ENCODE measurements at regions not wholly inside any gene's neighbourhood (a gene's known extent, or its start where the extent isn't known, plus 50 kb on each side); places are given as distances from the start of the nearest gene placed in this dataset.
"Not testable (repeated sequence)": the region's sequence is repeated elsewhere in the genome, so short reads cannot be mapped to it uniquely, and the experiment has no call there.

DNA sequence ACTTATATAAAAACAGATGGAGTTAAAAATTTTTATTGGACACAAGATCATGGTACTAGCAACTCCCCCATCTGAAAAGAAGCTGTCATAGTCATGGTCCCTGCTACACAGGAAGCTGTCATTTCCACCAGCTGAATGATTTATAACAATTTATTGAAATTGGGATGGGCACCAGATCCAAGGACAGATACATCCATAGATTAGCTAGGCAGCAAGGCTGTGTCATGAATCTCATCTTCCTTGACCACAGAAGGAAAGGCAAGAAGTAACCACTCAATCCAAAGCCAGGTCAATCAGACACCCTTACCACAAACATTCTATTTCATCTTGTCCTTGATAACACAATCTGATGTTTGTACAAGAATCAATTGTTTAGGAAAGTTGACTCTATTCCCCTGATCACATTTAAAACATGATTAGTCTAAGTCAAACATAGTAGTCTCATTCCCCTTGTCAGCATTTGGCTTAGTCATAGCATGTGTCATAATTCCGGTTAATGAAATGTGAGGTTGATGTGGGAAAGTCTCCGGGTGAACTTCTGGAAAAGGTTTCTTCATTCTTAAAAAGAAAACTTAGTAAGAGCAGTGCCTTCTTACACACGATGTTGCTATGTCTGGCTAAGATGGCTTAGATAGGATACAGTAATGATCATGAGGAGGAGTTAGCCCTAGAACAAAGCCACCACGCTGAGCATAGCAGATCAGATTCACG lies 462.6 kb upstream of the PAPPA start (continued):
- TF ChIP-seq ELF4 (CRISPR knock-in tag; IDR thresholded peaks at IDR 0.05; ENCODE audit: low read depth), result no peak

DNA sequence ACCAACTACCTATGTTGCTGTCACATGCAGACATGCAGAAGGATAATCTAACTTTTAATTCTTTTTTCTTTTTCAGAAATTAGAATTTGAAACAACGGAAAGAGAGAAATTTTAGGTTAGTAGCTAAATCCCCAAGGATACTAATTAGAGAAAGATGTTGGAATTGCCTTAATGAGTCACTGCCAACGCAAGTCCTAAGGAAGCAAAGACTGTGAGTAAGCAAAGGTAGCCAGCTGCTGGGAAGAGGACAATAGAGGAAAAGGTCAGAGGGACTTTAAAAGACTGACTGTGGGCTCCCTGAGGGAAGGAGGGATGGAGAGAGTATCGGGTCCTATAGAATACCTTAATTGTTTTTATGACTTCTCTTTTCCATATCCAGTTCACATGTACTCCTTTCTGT lies 461.9 kb upstream of the PAPPA start:
- CTCF ChIA-PET, result no interaction called here
- Mint-ChIP-seq H3K4me1 (0 out of 2 replicates have a peak, but pooled peaks cover 2% of the 10 kb centered on the region), H3K9me3 (no peaks in the 10 kb centered on the region)

DNA sequence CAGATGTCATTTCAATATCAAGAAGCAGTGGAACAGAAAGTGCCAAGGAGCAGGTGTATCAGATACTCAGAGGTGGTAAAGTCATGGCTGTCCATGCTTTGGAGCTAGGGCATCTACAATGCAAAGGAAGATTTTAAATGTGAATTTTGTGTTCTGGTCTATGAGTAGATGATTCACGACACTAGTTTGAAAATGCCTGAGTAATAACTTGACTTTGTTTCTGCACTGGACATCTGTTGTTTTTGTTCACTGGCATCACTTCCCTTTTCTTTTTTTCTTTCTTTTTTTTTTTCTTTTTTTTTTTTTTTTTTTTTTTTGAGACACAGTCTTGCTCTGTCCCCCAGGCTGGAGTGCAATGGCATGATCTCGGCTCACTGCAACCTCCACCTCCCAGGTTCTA lies 460.7 kb upstream of the PAPPA start:
- H3K27ac Mint-ChIP-seq, CTCF ChIA-PET: not testable (repeated sequence)

More for the DNA sequence above, 461.9 kb upstream of the PAPPA start:
- POLR2A ChIA-PET, result no interaction called here
- ATAC-seq, result no peak
- no peak overlapping the region for H3K27ac Mint-ChIP-seq
- H3K4me3 Mint-ChIP-seq, result no peak overlapping the region
- no peak for DNase-seq (ENCODE audit: low spot score)
- no peaks in the 10 kb centered on the region for H3K36me3 Mint-ChIP-seq
- TF ChIP-seq NFE2L1 (CRISPR knock-in tag; IDR thresholded peaks at IDR 0.05) (no peak), MXD4 (CRISPR knock-in tag; IDR thresholded peaks at IDR 0.05; ENCODE audit: borderline replicate concordance) (no peak), FOXJ3 (CRISPR knock-in tag; IDR thresholded peaks at IDR 0.05; ENCODE audit: borderline replicate concordance) (no peak)
- no peaks in the 10 kb centered on the region for H3K27me3 Mint-ChIP-seq (ENCODE audit: low read depth)

GRCh38 chr9:115694014-115694413 lies 459.6 kb upstream of the PAPPA start:
- TF ChIP-seq ESRRA (CRISPR knock-in tag; IDR thresholded peaks at IDR 0.05; ENCODE audit: borderline replicate concordance), result no peak
- H3K4me3 Mint-ChIP-seq, result no peak overlapping the region
- ATAC-seq, result peak; percentile 95
- 0 out of 2 replicates have a peak, but pooled peaks cover 2% of the 10 kb centered on the region for H3K4me1 Mint-ChIP-seq
- H3K9me3 Mint-ChIP-seq, result no peaks in the 10 kb centered on the region
- H3K27ac Mint-ChIP-seq, result no peak overlapping the region
- POLR2A ChIA-PET, result no interaction called here
- H3K27me3 Mint-ChIP-seq (ENCODE audit: low read depth), result no peaks in the 10 kb centered on the region
- CTCF ChIA-PET, result interaction anchor here (0.9 to 1.0 kb wide), 2 partner anchors 185 to 455 kb away, joined by 3 to 5 read pairs; no protein-coding TSS in a partner anchor
- peak; percentile 54 for DNase-seq (ENCODE audit: low spot score)
- H3K36me3 Mint-ChIP-seq, result no peaks in the 10 kb centered on the region

More for the DNA sequence above, 460.7 kb upstream of the PAPPA start:
- H3K4me1 Mint-ChIP-seq; ATAC-seq; H3K9me3 Mint-ChIP-seq; DNase-seq (ENCODE audit: low spot score); H3K36me3 Mint-ChIP-seq; H3K4me3 Mint-ChIP-seq; POLR2A ChIA-PET; H3K27me3 Mint-ChIP-seq (ENCODE audit: low read depth): not testable (repeated sequence)

- TF ChIP-seq, protein P1, sequence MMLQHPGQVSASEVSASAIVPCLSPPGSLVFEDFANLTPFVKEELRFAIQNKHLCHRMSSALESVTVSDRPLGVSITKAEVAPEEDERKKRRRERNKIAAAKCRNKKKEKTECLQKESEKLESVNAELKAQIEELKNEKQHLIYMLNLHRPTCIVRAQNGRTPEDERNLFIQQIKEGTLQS (CRISPR knock-in tag; conservative IDR thresholded peaks at IDR 0.05), result no peak
- TF ChIP-seq RORB (CRISPR knock-in tag; IDR thresholded peaks at IDR 0.05) (no peak), ZNF232 (CRISPR knock-in tag; IDR thresholded peaks at IDR 0.05) (no peak), TEAD1 (CRISPR knock-in tag; IDR thresholded peaks at IDR 0.05) (no peak), ZNF263 (CRISPR knock-in tag; IDR thresholded peaks at IDR 0.05; ENCODE audit: low read depth) (no peak), GTF2I (CRISPR knock-in tag; conservative IDR thresholded peaks at IDR 0.05) (no peak), TP53 (CRISPR knock-in tag; IDR thresholded peaks at IDR 0.05) (no peak), AR (CRISPR knock-in tag; IDR thresholded peaks at IDR 0.05) (no peak), TEAD4 (CRISPR knock-in tag; IDR thresholded peaks at IDR 0.05) (no peak), MAX (CRISPR knock-in tag; IDR thresholded peaks at IDR 0.05) (no peak), ZNF317 (CRISPR knock-in tag; IDR thresholded peaks at IDR 0.05; ENCODE audit: borderline replicate concordance, low read depth) (no peak), SMAD4 (CRISPR knock-in tag; IDR thresholded peaks at IDR 0.05) (no peak), ZNF425 (CRISPR knock-in tag; conservative IDR thresholded peaks at IDR 0.05) (no peak), SP1 (CRISPR knock-in tag; conservative IDR thresholded peaks at IDR 0.05) (no peak)
- TF ChIP-seq, protein P2, sequence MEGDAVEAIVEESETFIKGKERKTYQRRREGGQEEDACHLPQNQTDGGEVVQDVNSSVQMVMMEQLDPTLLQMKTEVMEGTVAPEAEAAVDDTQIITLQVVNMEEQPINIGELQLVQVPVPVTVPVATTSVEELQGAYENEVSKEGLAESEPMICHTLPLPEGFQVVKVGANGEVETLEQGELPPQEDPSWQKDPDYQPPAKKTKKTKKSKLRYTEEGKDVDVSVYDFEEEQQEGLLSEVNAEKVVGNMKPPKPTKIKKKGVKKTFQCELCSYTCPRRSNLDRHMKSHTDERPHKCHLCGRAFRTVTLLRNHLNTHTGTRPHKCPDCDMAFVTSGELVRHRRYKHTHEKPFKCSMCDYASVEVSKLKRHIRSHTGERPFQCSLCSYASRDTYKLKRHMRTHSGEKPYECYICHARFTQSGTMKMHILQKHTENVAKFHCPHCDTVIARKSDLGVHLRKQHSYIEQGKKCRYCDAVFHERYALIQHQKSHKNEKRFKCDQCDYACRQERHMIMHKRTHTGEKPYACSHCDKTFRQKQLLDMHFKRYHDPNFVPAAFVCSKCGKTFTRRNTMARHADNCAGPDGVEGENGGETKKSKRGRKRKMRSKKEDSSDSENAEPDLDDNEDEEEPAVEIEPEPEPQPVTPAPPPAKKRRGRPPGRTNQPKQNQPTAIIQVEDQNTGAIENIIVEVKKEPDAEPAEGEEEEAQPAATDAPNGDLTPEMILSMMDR (IDR thresholded peaks at IDR 0.05), result no peak
- CTCF ChIA-PET, result interaction anchor here (0.9 to 1.0 kb wide), 2 partner anchors 184 to 454 kb away, joined by 3 to 5 read pairs; no protein-coding TSS in a partner anchor
- POLR2A ChIA-PET, result no interaction called here
- DNase-seq (ENCODE audit: low spot score), result no peak
- Mint-ChIP-seq H3K4me1 (0 out of 2 replicates have a peak, but pooled peaks cover 2% of the 10 kb centered on the region), H3K9me3 (no peaks in the 10 kb centered on the region), H3K4me3 (no peak overlapping the region), H3K27me3 (ENCODE audit: low read depth) (no peaks in the 10 kb centered on the region), H3K27ac (no peak overlapping the region), H3K36me3 (no peaks in the 10 kb centered on the region)
- ATAC-seq, result no peak
Observed at GRCh38 chr9:115694991-115695390, 458.6 kb upstream of the PAPPA start.
